ENCODE measurements at regions not wholly inside any gene's neighbourhood (a gene's known extent, or its start where the extent isn't known, plus 50 kb on each side); places are given as distances from the start of the nearest gene placed in this dataset.

DNA sequence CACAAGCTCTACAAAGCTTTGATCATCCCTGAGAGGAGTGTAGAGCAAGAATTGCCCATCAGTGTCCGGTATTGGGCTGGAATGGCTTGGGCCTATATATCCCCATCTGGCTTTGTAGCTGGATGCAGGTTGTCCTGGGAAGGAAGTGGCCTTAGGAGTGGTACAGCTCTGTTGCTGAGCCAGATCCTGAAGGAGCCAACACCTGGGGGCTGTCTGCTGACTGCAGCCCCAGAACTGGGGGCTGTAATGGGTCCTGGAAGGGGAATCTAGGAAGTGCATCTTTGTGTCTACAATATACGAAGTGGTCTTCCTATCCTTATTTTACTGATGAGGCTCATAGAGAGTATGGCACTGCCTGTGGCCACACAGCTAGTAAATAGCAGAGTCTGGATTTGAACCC lies 145.9 kb downstream of the CDC5L start:
- TF ChIP-seq, protein P1, sequence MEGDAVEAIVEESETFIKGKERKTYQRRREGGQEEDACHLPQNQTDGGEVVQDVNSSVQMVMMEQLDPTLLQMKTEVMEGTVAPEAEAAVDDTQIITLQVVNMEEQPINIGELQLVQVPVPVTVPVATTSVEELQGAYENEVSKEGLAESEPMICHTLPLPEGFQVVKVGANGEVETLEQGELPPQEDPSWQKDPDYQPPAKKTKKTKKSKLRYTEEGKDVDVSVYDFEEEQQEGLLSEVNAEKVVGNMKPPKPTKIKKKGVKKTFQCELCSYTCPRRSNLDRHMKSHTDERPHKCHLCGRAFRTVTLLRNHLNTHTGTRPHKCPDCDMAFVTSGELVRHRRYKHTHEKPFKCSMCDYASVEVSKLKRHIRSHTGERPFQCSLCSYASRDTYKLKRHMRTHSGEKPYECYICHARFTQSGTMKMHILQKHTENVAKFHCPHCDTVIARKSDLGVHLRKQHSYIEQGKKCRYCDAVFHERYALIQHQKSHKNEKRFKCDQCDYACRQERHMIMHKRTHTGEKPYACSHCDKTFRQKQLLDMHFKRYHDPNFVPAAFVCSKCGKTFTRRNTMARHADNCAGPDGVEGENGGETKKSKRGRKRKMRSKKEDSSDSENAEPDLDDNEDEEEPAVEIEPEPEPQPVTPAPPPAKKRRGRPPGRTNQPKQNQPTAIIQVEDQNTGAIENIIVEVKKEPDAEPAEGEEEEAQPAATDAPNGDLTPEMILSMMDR (IDR thresholded peaks at IDR 0.05; ENCODE audit: low read depth, low read length, missing control alignments): no peak
- in situ Hi-C loops (cut with HindIII; ENCODE audit: low pct_ligation_motif_present, low sequenced_read_pairs): no loop called here
- Histone ChIP-seq H3K4me3 (ENCODE audit: low read depth, low read length) (no peak overlapping the region), H3K27ac (no peak overlapping the region), H3K36me3 (replicated peaks) (no peaks in the 10 kb centered on the region), H3K27me3 (replicated peaks) (no peaks in the 10 kb centered on the region)
- no peak for DNase-seq

- in situ Hi-C loops (cut with HindIII; ENCODE audit: low pct_ligation_motif_present, low sequenced_read_pairs): no loop called here
Measured at GRCh38 chr6:44534291-44534690, 146.8 kb downstream of the CDC5L start.

GRCh38 chr6:44535446-44535845 lies 147.9 kb downstream of the CDC5L start:
- no peak for DNase-seq
- Histone ChIP-seq H3K27ac (no peak overlapping the region), H3K36me3 (replicated peaks) (no peaks in the 10 kb centered on the region), H3K4me3 (ENCODE audit: low read depth, low read length) (no peak overlapping the region), H3K27me3 (replicated peaks) (no peaks in the 10 kb centered on the region)
- TF ChIP-seq, protein P1 (IDR thresholded peaks at IDR 0.05; ENCODE audit: low read depth, low read length, missing control alignments): no peak
- in situ Hi-C loops (cut with HindIII; ENCODE audit: low pct_ligation_motif_present, low sequenced_read_pairs): no loop called here

More at GRCh38 chr6:44534291-44534690, 146.8 kb downstream of the CDC5L start:
- H3K27me3 ChIP-seq (replicated peaks): no peaks in the 10 kb centered on the region
- no peak for DNase-seq
- H3K27ac ChIP-seq: no peak overlapping the region
- H3K4me3 ChIP-seq (ENCODE audit: low read depth, low read length): no peak overlapping the region
- no peaks in the 10 kb centered on the region for H3K36me3 ChIP-seq (replicated peaks)
- TF ChIP-seq, protein P1 (IDR thresholded peaks at IDR 0.05; ENCODE audit: low read depth, low read length, missing control alignments): no peak

DNA sequence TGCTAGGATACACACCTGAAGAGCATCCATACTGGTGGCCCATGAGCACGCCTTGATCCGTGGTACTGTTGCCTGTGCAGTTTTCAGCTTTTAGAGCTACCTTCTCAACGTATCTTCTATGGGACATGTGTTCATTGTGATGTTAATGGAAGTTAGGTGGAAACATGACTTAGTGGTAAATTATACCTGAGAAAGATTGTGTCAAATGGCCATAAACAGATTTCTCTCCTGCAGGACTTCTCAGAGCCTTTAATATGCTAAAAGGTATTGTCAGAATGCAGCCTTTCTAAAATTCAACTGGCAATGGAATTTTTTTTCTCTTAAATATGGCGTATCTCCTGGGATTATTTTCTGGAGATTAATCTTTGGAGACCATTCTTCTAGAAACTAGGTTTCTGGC lies 148.5 kb downstream of the CDC5L start:
- no peak for DNase-seq
- no peak overlapping the region for H3K27ac ChIP-seq
- no peaks in the 10 kb centered on the region for H3K36me3 ChIP-seq (replicated peaks)
- TF ChIP-seq, protein P1 (IDR thresholded peaks at IDR 0.05; ENCODE audit: low read depth, low read length, missing control alignments): no peak
- H3K27me3 ChIP-seq (replicated peaks): no peaks in the 10 kb centered on the region
- no peak overlapping the region for H3K4me3 ChIP-seq (ENCODE audit: low read depth, low read length)
- in situ Hi-C loops (cut with HindIII; ENCODE audit: low pct_ligation_motif_present, low sequenced_read_pairs): no loop called here

DNA sequence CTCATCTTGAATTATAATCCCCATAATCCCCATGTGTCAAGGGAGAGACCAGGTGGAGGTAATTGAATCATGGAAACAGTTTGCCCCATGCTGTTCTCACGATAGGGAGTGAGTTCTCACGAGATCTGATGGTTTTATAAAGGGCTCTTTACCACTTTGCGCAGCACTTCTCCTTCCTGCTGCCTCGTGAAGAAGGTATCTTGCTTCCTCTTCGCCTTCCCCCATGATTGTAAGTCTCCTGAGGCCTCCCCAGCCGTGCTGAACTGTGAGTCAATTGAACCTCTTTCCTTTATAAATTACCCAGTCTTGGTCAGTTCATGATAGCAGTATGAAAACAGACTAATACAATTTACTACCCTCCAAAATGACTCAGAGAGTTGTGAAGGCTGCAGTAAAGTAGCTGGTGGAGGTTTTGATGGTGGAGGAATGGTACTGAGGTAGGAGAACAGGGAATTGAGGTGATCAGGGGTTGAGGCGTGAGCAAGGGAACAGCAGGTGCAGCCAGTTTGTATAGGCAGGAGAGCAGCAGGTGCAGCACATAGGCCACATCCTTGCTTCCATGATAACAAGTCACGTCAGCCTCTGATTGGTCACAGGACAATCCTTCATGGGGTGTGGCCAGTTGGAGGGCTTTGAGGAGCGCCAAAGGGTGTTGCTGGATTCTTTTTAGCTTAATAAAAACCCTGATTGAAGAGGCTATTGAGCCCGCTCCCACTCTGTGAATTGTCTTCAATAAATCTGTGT lies 150.0 kb downstream of the CDC5L start:
- H3K27ac ChIP-seq: no peak overlapping the region
- in situ Hi-C loops (cut with HindIII; ENCODE audit: low pct_ligation_motif_present, low sequenced_read_pairs): no loop called here
- DNase-seq: no peak
- TF ChIP-seq, protein P1 (IDR thresholded peaks at IDR 0.05; ENCODE audit: low read depth, low read length, missing control alignments): no peak
- H3K36me3 ChIP-seq (replicated peaks): no peaks in the 10 kb centered on the region
- no peak overlapping the region for H3K4me3 ChIP-seq (ENCODE audit: low read depth, low read length)
- no peaks in the 10 kb centered on the region for H3K27me3 ChIP-seq (replicated peaks)
